IMR-90 (cell line): ENCODE measurements at regions not wholly inside any gene's neighbourhood (a gene's known extent, or its start where the extent isn't known, plus 50 kb on each side); places are given as distances from the start of the nearest gene placed in this dataset.

Experiments
- ATAC-seq: fragments of 200-7000 bp; cut with Tn5 transposase; 2 replicates; pipeline ENCODE4 v1.9.1; 2020; ENCODE audit warnings: low read depth, mild to moderate bottlenecking, moderate library complexity
- BruUV-seq: library from RNA; stranded (reverse); fragments of 400-500 nt; replicated peaks from 2 replicates; lab custom pipeline; 2021; lab: Mats Ljungman, UMichigan
- CTCF ChIA-PET: fragments of 300-600 bp; formaldehyde crosslinking; extraction: SDS; loops from one replicate; lab custom pipeline; 2021; ENCODE audit warnings: antibody characterized with exemption; lab: Yijun Ruan, JAX
- POLR2A ChIA-PET: fragments of 300-600 bp; sonication (Branson Sonifier 250); formaldehyde crosslinking; loops from one replicate; lab custom pipeline; 2022; ENCODE audit warnings: antibody characterized with exemption; ENCODE audit not compliant: unreplicated experiment; lab: Charles Lee
- DNase-seq: peaks from one replicate; pipeline ENCODE4 v3.0.0; 2013
- H2AFZ ChIP-seq: replicated peaks from 2 replicates; pipeline ENCODE3; 2013; ENCODE audit warnings: low read length, mild to moderate bottlenecking; ENCODE audit not compliant: poor library complexity
- H2AK5ac ChIP-seq: 2 replicates; pipeline ENCODE4 v1.6.1; 2013; ENCODE audit warnings: low read depth, low read length, inconsistent platforms
- H2AK9ac ChIP-seq: replicated peaks from 2 replicates; pipeline ENCODE3; 2013; ENCODE audit warnings: mild to moderate bottlenecking, low read depth, low read length, moderate library complexity; ENCODE audit not compliant: poor library complexity
- H2BK120ac ChIP-seq: 2 replicates; pipeline ENCODE4 v1.6.1; 2013; ENCODE audit warnings: low read depth, low read length, inconsistent platforms
- H2BK15ac ChIP-seq: 3 replicates; pipeline ENCODE4 v1.6.1; 2013; ENCODE audit warnings: low read depth, low read length, inconsistent platforms
- H2BK20ac ChIP-seq: 2 replicates; pipeline ENCODE4 v1.6.1; 2013; ENCODE audit warnings: low read depth, mild to moderate bottlenecking, inconsistent platforms, low read length, moderate library complexity
- H2BK5ac ChIP-seq: 2 replicates; pipeline ENCODE4 v1.6.1; 2013; ENCODE audit warnings: mild to moderate bottlenecking, low read depth, low read length, inconsistent platforms; ENCODE audit not compliant: poor library complexity, severe bottlenecking
- H3K14ac ChIP-seq: replicated peaks from 2 replicates; pipeline ENCODE4 v1.6.1; 2013; ENCODE audit warnings: low read depth, low read length, inconsistent platforms
- H3K18ac ChIP-seq: 2 replicates; pipeline ENCODE4 v1.6.1; 2013; ENCODE audit warnings: low read depth, low read length, control low read depth
- H3K23ac ChIP-seq: 2 replicates; pipeline ENCODE4 v1.6.1; 2013; ENCODE audit warnings: low read depth, low read length, inconsistent platforms
- H3K27ac ChIP-seq: 2 replicates; pipeline ENCODE4 v1.5.1; 2013; ENCODE audit warnings: mild to moderate bottlenecking, control low read depth, low read length; ENCODE audit not compliant: insufficient read depth
- H3K27me3 ChIP-seq: 2 replicates; pipeline ENCODE4 v1.6.1; 2013; ENCODE audit warnings: low read length; ENCODE audit not compliant: control insufficient read depth, insufficient read depth
- H3K36me3 ChIP-seq: 2 replicates; pipeline ENCODE4 v1.6.1; 2013; ENCODE audit warnings: low read length, mixed read lengths; ENCODE audit not compliant: control insufficient read depth, insufficient read depth
- H3K4ac ChIP-seq: 2 replicates; pipeline ENCODE4 v1.6.1; 2013; ENCODE audit warnings: low read depth, low read length, inconsistent platforms
- H3K4me1 ChIP-seq: 2 replicates; pipeline ENCODE4 v1.6.1; 2013; ENCODE audit warnings: low read length, mixed read lengths; ENCODE audit not compliant: control insufficient read depth, insufficient read depth
- H3K4me2 ChIP-seq: 2 replicates; pipeline ENCODE4 v1.6.1; 2013; ENCODE audit warnings: low read depth, mild to moderate bottlenecking, control low read depth, low read length, moderate library complexity
- H3K4me3 ChIP-seq: 2 replicates; pipeline ENCODE4 v1.5.1; 2013; ENCODE audit warnings: low read depth, mild to moderate bottlenecking, control low read depth, low read length, moderate library complexity; ENCODE audit not compliant: insufficient read depth
- H3K56ac ChIP-seq: 2 replicates; pipeline ENCODE4 v1.6.1; 2013; ENCODE audit warnings: low read length, inconsistent platforms; ENCODE audit not compliant: insufficient read depth; ENCODE audit errors: extremely low read depth
- H3K79me1 ChIP-seq, 2 experiments: 2 replicates each; pipeline ENCODE4 v1.6.1; 2013; ENCODE audit warnings: low read length in 2 of 2, inconsistent platforms in 1 of 2, low read depth in 1 of 2
- H3K9ac ChIP-seq: 2 replicates; pipeline ENCODE4 v1.6.1; 2013; ENCODE audit warnings: low read depth, low read length, control low read depth
- H3K9me1 ChIP-seq: 2 replicates; pipeline ENCODE4 v1.6.1; 2013; ENCODE audit warnings: low read length, inconsistent platforms; ENCODE audit not compliant: insufficient read depth
- H3K9me3 ChIP-seq: 2 replicates; pipeline ENCODE4 v1.6.1; 2013; ENCODE audit warnings: low read length; ENCODE audit not compliant: control insufficient read depth, insufficient read depth
- H4K20me1 ChIP-seq: 2 replicates; pipeline ENCODE4 v1.6.1; 2013; ENCODE audit warnings: low read length, inconsistent platforms; ENCODE audit not compliant: insufficient read depth
- H4K5ac ChIP-seq: 2 replicates; pipeline ENCODE4 v1.6.1; 2013; ENCODE audit warnings: mild to moderate bottlenecking, low read depth, low read length, control low read depth
- H4K8ac ChIP-seq, 2 experiments: 2 replicates each; pipeline ENCODE4 v1.6.1; 2013; ENCODE audit warnings: low read depth in 2 of 2, low read length in 2 of 2, control low read depth in 1 of 2, inconsistent platforms in 1 of 2
- H4K91ac ChIP-seq: 2 replicates; pipeline ENCODE4 v1.6.1; 2013; ENCODE audit warnings: low read depth, low read length, inconsistent platforms; ENCODE audit not compliant: insufficient read depth
- CEBPB ChIP-seq: IDR thresholded peaks from 2 replicates; pipeline ENCODE4 v1.6.1; 2012; ENCODE audit warnings: low read depth, low read length, improper control_type of control experiment
- MXI1 ChIP-seq: IDR thresholded peaks from 2 replicates; pipeline ENCODE4 v1.6.1; 2012; ENCODE audit warnings: low read depth, mild to moderate bottlenecking, low read length, moderate library complexity, borderline replicate concordance
- NFE2L2 ChIP-seq: fragments of 150-350 bp; IDR thresholded peaks from 2 replicates; pipeline ENCODE4 v1.6.1; 2016; ENCODE audit warnings: low read depth, mild to moderate bottlenecking, low read length
- POLR2A ChIP-seq: IDR thresholded peaks from 2 replicates; pipeline ENCODE4 v1.6.1; 2012; ENCODE audit warnings: mild to moderate bottlenecking, low read depth, low read length
- SMC3 ChIP-seq: fragments of 150-350 bp; IDR thresholded peaks from 2 replicates; pipeline ENCODE4 v1.6.1; 2016; ENCODE audit warnings: low read depth, mild to moderate bottlenecking, antibody characterized with exemption, low read length, moderate library complexity
- WGBS, 2 experiments: methylation state at CpG; one replicate each; pipeline versions ENCODE4 v1.1.5 to v1.1.7; 2013; ENCODE audit warnings: missing lambda C conversion rate in 2 of 2; ENCODE audit not compliant: insufficient read length in 1 of 2; ENCODE audit errors: extremely low coverage in 2 of 2; 5-methylcytosine and 5-hydroxymethylcytosine counted together
- dilution Hi-C: fragments of 300-500 bp; cut with HindIII; formaldehyde crosslinking; loops from one replicate; pipeline ENCODE4 v1.14.3; 2018; ENCODE audit warnings: low sequenced_read_pairs; ENCODE audit not compliant: unreplicated experiment
- in situ Hi-C: fragments of 300-500 bp; cut with MboI; formaldehyde crosslinking; loops from 3 replicates; pipeline ENCODE4 v1.14.3; 2019; ENCODE audit warnings: low sequenced_read_pairs, inconsistent platforms, mixed read lengths
- intact Hi-C: fragments of 100-400 bp; cut with micrococcal nuclease; formaldehyde crosslinking; loops from 2 replicates; pipeline ENCODE4 v1.10.0; 2022
- TF ChIP-seq, protein P1 (sequence below): conservative IDR thresholded peaks from 2 replicates; pipeline ENCODE4 v1.5.1; 2012; ENCODE audit warnings: mild to moderate bottlenecking, low read depth, low read length, improper control_type of control experiment

DNA sequence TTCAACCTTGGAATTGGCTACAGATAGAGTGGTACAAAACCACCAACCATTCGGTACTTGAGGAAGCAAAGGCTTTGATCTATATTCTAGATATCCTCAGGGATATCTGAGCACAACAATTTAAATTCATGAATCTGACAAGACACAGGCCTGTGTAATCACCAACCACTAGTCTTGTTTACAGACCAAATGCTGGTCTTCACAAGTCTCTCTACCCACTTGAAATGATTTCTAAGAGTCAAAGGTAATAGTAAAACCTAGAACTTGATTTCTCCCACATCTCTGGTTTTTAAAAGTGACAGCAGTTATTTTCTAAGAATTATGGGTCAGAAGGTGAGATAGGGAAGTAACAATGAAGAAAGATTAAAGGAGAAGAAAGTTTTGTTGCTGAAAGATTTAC, 613.7 kb upstream of the ACVR2A start:
- H2AFZ ChIP-seq, result no peak overlapping the region
- H3K4ac ChIP-seq, result no peak overlapping the region
- H3K14ac ChIP-seq, result no peak overlapping the region
- H2AK5ac ChIP-seq, result no peak overlapping the region
- H4K5ac ChIP-seq, result no peak overlapping the region
- H3K27ac ChIP-seq, result no peak overlapping the region
- CTCF ChIA-PET, result no interaction called here
- POLR2A ChIA-PET, result no interaction called here
- H3K9me1 ChIP-seq, result no peaks in the 10 kb centered on the region
- no peak overlapping the region for H3K4me3 ChIP-seq
- no peak overlapping the region for H3K23ac ChIP-seq
- H3K4me2 ChIP-seq, result no peak overlapping the region
- BruUV-seq, result no TSS peak
- ATAC-seq (no peak), DNase-seq (no peak)
- peaks cover 2% of the 10 kb centered on the region; the same call in 1 of the 2 replicates for H3K9me3 ChIP-seq
- H3K27me3 ChIP-seq, result no peaks in the 10 kb centered on the region
- no peak overlapping the region for H3K9ac ChIP-seq
- WGBS, 2 experiments, result no CpG with 5 or more reads among the region's 1 CpG
- no peak overlapping the region for H4K8ac ChIP-seq
- no peaks in the 10 kb centered on the region for H3K79me1 ChIP-seq
- intact Hi-C loops (no loop called here), in situ Hi-C loops (no loop called here), dilution Hi-C loops (no loop called here)
- H2BK20ac ChIP-seq, result no peak overlapping the region
- H4K91ac ChIP-seq, result no peak overlapping the region
- no peak overlapping the region for H2BK15ac ChIP-seq
- H3K36me3 ChIP-seq, result no peaks in the 10 kb centered on the region
- no peaks in the 10 kb centered on the region for H3K4me1 ChIP-seq
- H3K18ac ChIP-seq, result no peak overlapping the region
- H2BK5ac ChIP-seq, result no peak overlapping the region
- no peak overlapping the region for H2BK120ac ChIP-seq
- H4K20me1 ChIP-seq, result no peaks in the 10 kb centered on the region
- H2AK9ac ChIP-seq, result no peak overlapping the region
- TF ChIP-seq MXI1, result no peak
- TF ChIP-seq SMC3, result no peak
- TF ChIP-seq, protein P1, sequence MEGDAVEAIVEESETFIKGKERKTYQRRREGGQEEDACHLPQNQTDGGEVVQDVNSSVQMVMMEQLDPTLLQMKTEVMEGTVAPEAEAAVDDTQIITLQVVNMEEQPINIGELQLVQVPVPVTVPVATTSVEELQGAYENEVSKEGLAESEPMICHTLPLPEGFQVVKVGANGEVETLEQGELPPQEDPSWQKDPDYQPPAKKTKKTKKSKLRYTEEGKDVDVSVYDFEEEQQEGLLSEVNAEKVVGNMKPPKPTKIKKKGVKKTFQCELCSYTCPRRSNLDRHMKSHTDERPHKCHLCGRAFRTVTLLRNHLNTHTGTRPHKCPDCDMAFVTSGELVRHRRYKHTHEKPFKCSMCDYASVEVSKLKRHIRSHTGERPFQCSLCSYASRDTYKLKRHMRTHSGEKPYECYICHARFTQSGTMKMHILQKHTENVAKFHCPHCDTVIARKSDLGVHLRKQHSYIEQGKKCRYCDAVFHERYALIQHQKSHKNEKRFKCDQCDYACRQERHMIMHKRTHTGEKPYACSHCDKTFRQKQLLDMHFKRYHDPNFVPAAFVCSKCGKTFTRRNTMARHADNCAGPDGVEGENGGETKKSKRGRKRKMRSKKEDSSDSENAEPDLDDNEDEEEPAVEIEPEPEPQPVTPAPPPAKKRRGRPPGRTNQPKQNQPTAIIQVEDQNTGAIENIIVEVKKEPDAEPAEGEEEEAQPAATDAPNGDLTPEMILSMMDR, result no peak
- no peak for TF ChIP-seq NFE2L2
- no peak for TF ChIP-seq CEBPB
- TF ChIP-seq POLR2A, result no peak
- H3K56ac ChIP-seq, result no peak overlapping the region
